Activated naive CD4-positive, alpha-beta T cell treated with anti-CD3 and anti-CD28 coated beads, Interleukin-2, amount 10 ng/mL, durations not matched to agents 7 days and 5 days (primary cell): ENCODE measurements at regions not wholly inside any gene's neighbourhood (a gene's known extent, or its start where the extent isn't known, plus 50 kb on each side); places are given as distances from the start of the nearest gene placed in this dataset.
A peak's percentile ranks its signal among the peaks of the same experiment; 100 is the strongest.
"Not testable (repeated sequence)": the region's sequence is repeated elsewhere in the genome, so short reads cannot be mapped to it uniquely, and the experiment has no call there.

Experiments used
- CTCF ChIA-PET: fragments of 350-600 bp; sonication (Branson Sonifier 250); formaldehyde crosslinking; loops from one replicate; lab custom pipeline; 2021; ENCODE audit warnings: antibody characterized with exemption; lab: Charles Lee
- DNase-seq: peaks from one replicate; pipeline ENCODE4 v3.0.0-alpha.2; 2020
- H3K27ac Mint-ChIP-seq: one replicate; pipeline ENCODE4 v1.8.0; 2021; ENCODE audit warnings: mild to moderate bottlenecking, moderate library complexity, mixed read lengths
- H3K27me3 Mint-ChIP-seq: one replicate; pipeline ENCODE4 v1.8.0; 2021; ENCODE audit warnings: mild to moderate bottlenecking, mixed read lengths
- H3K36me3 Mint-ChIP-seq: one replicate; pipeline ENCODE4 v1.8.0; 2021; ENCODE audit warnings: mixed read lengths
- H3K4me1 Mint-ChIP-seq: one replicate; pipeline ENCODE4 v1.8.0; 2021; ENCODE audit warnings: mixed read lengths
- H3K4me3 Mint-ChIP-seq: one replicate; pipeline ENCODE4 v1.8.0; 2021; ENCODE audit warnings: mild to moderate bottlenecking, moderate library complexity, mixed read lengths
- H3K9me3 Mint-ChIP-seq: one replicate; pipeline ENCODE4 v1.8.0; 2021; ENCODE audit warnings: mixed read lengths

DNA sequence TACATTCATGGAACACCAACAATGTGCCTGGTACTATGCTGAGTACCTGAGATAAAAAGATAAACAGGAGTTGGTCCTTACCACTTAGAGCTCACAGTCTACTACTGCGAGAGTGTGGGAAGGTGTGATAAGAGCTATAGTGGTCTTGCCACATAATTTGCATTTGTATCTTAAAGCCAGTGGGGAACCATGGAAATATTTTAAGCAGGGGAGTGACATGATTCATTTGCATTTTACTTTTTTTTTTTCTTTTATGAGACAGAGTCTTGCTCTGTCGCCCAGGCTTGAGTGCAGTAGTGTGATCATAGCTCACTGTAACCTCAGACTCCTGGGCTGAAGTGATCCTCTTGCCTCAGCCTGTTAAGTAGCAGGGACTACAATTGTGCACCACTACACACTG lies 53.6 kb downstream of the SRGAP2 start:
- H3K4me1 Mint-ChIP-seq, H3K27ac Mint-ChIP-seq, H3K36me3 Mint-ChIP-seq, H3K4me3 Mint-ChIP-seq, H3K27me3 Mint-ChIP-seq, CTCF ChIA-PET, H3K9me3 Mint-ChIP-seq, DNase-seq: not testable (repeated sequence)

- H3K4me3 Mint-ChIP-seq, H3K9me3 Mint-ChIP-seq, DNase-seq, H3K36me3 Mint-ChIP-seq, H3K27me3 Mint-ChIP-seq, H3K4me1 Mint-ChIP-seq, H3K27ac Mint-ChIP-seq, CTCF ChIA-PET: not testable (repeated sequence)
Measured at GRCh38 chr1:206261473-206261872, 58.1 kb downstream of the SRGAP2 start.

DNA sequence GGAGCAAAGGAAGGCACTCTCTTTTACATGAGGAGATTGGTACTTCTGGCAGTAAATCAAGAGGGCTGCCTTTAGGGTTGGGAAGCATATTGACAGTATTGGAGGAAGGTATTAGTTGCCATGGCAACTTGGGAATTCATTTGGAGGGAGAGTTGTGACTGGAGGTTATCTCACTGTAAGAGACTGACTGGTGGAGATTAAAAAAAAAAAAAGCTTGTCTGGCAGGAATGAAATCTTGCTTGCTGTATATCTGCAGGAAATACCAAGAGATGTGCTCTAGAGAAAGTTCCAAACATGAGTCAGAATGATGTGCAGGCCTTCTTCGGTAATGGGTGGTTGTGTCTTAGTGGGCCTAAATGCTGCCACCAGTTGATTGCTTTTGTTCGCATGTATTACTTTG lies 59.1 kb downstream of the SRGAP2 start:
- H3K4me3 Mint-ChIP-seq, CTCF ChIA-PET, H3K27ac Mint-ChIP-seq, H3K36me3 Mint-ChIP-seq, H3K4me1 Mint-ChIP-seq, H3K9me3 Mint-ChIP-seq, DNase-seq, H3K27me3 Mint-ChIP-seq: not testable (repeated sequence)

GRCh38 chr1:206264916-206265315 lies 61.6 kb downstream of the SRGAP2 start:
- H3K27me3 Mint-ChIP-seq, H3K9me3 Mint-ChIP-seq, H3K36me3 Mint-ChIP-seq, H3K27ac Mint-ChIP-seq, H3K4me3 Mint-ChIP-seq, DNase-seq, CTCF ChIA-PET, H3K4me1 Mint-ChIP-seq: not testable (repeated sequence)

DNA sequence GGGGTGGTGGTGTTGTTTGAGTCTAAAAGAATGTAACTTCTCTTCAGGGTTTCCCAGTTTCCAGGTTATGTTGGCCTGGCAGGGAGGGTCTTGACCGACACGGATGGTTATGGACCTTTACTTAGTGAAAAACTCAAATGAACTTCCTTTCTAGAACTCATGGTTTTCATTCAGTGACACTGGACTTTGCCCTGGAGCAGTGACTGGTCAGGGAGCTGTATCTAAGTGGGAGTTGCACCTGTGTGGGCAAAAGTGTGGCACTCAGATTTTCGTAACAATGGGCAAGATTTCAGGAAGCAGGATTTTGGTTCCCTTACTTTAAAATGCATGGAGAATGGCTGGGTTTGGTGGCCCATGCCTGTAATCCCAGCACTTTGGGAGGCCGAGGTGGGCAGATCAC lies 67.8 kb downstream of the SRGAP2 start:
- H3K36me3 Mint-ChIP-seq, H3K27ac Mint-ChIP-seq, H3K4me1 Mint-ChIP-seq, H3K9me3 Mint-ChIP-seq, H3K4me3 Mint-ChIP-seq, DNase-seq, H3K27me3 Mint-ChIP-seq, CTCF ChIA-PET: not testable (repeated sequence)

DNA sequence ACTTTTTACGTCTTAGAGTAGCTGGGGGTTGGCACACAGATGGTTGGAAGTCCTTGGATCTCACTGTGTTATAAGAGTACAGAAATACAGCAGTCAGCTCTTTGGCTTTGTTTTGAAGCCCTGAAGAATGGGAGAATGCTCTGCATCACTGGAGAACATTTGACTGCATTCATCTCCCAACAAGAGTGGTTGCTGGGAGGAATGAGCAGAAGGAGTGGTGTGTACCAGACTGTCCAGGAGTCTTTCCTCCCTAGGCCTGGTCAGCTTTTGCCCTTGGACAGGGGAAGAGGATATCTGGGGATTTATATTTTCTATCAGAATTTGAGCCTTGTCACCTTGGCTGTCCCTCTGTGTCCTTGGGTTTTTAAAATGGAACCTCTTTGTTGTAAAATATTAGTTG lies 69.8 kb downstream of the SRGAP2 start:
- H3K27me3 Mint-ChIP-seq, DNase-seq, H3K36me3 Mint-ChIP-seq, CTCF ChIA-PET, H3K9me3 Mint-ChIP-seq, H3K27ac Mint-ChIP-seq, H3K4me1 Mint-ChIP-seq, H3K4me3 Mint-ChIP-seq: not testable (repeated sequence)

GRCh38 chr1:206276143-206276542 lies 72.8 kb downstream of the SRGAP2 start:
- H3K27me3 Mint-ChIP-seq, CTCF ChIA-PET, H3K4me3 Mint-ChIP-seq, H3K9me3 Mint-ChIP-seq, DNase-seq, H3K36me3 Mint-ChIP-seq, H3K27ac Mint-ChIP-seq, H3K4me1 Mint-ChIP-seq: not testable (repeated sequence)

DNA sequence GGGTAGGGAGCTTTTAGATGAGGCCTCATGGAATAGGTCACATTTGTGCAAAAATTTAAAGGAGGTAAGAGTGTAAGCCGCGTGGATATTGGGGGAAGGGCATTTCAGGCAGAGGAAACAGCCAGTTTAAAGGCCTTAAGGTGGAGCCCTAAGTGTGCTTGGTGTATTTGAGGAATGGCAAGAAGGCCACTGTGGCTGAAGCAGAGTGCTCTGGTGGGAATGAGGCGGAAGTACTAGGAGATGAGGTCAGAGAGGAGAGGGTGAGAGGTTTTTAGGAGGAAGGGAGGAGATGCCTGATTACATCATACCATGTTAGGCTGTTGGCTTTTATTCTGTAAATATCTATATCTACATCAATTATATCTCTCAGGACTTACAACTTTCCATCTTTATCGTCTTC lies 75.3 kb downstream of the SRGAP2 start:
- H3K4me3 Mint-ChIP-seq, CTCF ChIA-PET, H3K27ac Mint-ChIP-seq, H3K4me1 Mint-ChIP-seq, H3K9me3 Mint-ChIP-seq, DNase-seq, H3K27me3 Mint-ChIP-seq, H3K36me3 Mint-ChIP-seq: not testable (repeated sequence)

- H3K27me3 Mint-ChIP-seq, DNase-seq, H3K36me3 Mint-ChIP-seq, CTCF ChIA-PET, H3K9me3 Mint-ChIP-seq, H3K4me1 Mint-ChIP-seq, H3K4me3 Mint-ChIP-seq, H3K27ac Mint-ChIP-seq: not testable (repeated sequence)
Measured at GRCh38 chr1:206280683-206281082, 77.3 kb downstream of the SRGAP2 start.

DNA sequence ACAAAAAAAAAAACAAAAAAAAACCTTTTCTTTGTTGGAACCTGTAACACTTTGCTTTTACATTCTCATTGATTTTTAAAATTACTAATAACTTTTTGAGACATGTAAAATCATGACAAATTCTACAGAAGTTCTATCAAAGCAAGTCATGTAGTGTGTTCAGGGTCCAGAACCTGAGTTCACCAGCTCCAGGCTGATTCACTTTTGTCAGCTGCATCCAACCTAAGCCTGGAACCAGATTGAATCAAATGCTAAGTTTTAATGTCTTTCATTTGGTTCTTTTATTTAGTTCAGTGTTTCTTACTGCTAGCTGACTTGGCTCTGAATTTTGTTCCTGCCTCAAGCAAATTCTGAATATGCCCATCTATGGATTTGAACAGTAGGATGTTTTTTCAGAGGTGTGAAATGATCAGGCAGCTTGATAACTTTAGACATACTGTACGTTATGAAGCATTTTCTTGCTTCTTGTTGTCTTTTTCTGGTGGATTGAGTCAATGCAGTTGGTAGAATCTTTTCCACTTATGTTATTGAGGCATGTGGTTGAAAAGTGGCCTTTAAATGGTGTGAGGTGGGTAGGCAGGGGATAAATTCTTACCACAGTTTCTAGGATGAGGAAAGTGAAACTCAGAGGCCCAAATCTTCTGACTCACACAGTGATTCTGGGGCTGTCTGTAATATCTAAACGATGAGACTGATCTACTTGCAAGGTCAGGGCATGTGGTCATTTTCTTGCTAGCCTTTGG lies 78.7 kb downstream of the SRGAP2 start:
- H3K27ac Mint-ChIP-seq, H3K9me3 Mint-ChIP-seq: not testable (repeated sequence)

GRCh38 chr1:206285024-206285960 lies 82.0 kb downstream of the SRGAP2 start:
- H3K4me3 Mint-ChIP-seq, CTCF ChIA-PET: not testable (repeated sequence)

More for the DNA sequence above, 78.7 kb downstream of the SRGAP2 start:
- H3K27me3 Mint-ChIP-seq, H3K4me3 Mint-ChIP-seq, H3K36me3 Mint-ChIP-seq, H3K4me1 Mint-ChIP-seq, DNase-seq, CTCF ChIA-PET: not testable (repeated sequence)

DNA sequence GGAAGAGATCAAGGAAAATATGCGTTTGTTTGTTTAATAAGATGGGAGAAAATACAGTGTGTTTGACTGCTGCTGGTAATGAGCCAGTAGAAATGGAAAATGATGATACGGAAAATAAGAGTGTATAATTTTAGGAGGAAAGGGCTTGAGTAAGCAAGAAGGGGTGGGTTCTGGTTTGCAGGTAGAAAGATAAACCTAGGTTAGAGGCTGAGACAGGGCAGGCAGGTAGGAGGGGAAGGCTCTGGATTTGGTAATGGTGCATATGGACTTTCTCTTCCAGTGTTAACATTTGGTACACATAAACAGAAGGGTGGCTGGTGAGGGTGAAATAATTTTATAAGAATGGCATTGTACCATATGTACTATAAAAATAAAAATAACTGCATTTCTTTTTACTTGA lies 84.4 kb downstream of the SRGAP2 start:
- H3K4me3 Mint-ChIP-seq, CTCF ChIA-PET, H3K36me3 Mint-ChIP-seq, H3K9me3 Mint-ChIP-seq, DNase-seq, H3K27me3 Mint-ChIP-seq: not testable (repeated sequence)
- Mint-ChIP-seq H3K27ac (peak overlapping the region; percentile 64), H3K4me1 (peaks cover 11% of the 10 kb centered on the region)

More at GRCh38 chr1:206285024-206285960, 82.0 kb downstream of the SRGAP2 start:
- not testable (repeated sequence) for H3K9me3 Mint-ChIP-seq, DNase-seq, H3K27ac Mint-ChIP-seq, H3K36me3 Mint-ChIP-seq, H3K27me3 Mint-ChIP-seq
- peaks cover 11% of the 10 kb centered on the region for H3K4me1 Mint-ChIP-seq

DNA sequence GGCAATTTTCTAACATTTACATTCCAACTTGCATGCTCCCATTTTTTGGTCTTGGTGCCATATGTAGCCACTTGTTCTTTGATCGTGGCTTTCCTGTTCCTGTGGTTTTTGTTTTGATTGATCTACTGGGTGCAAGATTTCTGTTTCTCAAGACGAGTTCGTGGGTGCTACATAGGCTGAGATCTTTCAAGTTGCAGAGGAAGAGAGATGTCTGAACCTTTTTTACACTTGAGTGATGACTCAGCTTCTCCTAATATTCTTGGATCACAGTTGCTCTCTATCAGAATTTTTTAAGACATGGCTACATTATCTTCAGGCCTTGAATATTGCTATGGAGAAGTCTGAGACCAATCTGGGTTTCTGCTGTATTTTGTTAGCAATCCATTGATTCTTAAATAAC lies 85.1 kb downstream of the SRGAP2 start:
- H3K36me3 Mint-ChIP-seq, H3K27me3 Mint-ChIP-seq, H3K27ac Mint-ChIP-seq, H3K4me1 Mint-ChIP-seq, H3K9me3 Mint-ChIP-seq, DNase-seq, H3K4me3 Mint-ChIP-seq, CTCF ChIA-PET: not testable (repeated sequence)

GRCh38 chr1:206297145-206298031 lies 94.0 kb downstream of the SRGAP2 start:
- H3K4me1 Mint-ChIP-seq, CTCF ChIA-PET, H3K4me3 Mint-ChIP-seq, DNase-seq, H3K36me3 Mint-ChIP-seq, H3K27me3 Mint-ChIP-seq, H3K9me3 Mint-ChIP-seq, H3K27ac Mint-ChIP-seq: not testable (repeated sequence)
